Right kidney (tissue), 1 donor: ENCODE measurements at regions not wholly inside any gene's neighbourhood (a gene's known extent, or its start where the extent isn't known, plus 50 kb on each side); places are given as distances from the start of the nearest gene placed in this dataset.
A peak's percentile ranks its signal among the peaks of the same experiment; 100 is the strongest.
"Not testable (repeated sequence)": the region's sequence is repeated elsewhere in the genome, so short reads cannot be mapped to it uniquely, and the experiment has no call there.

Source experiments
- DNase-seq: peaks from one replicate; pipeline ENCODE4 v3.0.0-alpha.2; 2016

GRCh38 chr15:38128341-38128781, 124.3 kb upstream of the SPRED1 start:
- DNase-seq, result no peak

- DNase-seq, result no peak
Measured at GRCh38 chr15:38128921-38129320, 123.7 kb upstream of the SPRED1 start.

- peak; percentile 24 for DNase-seq
Measured at GRCh38 chr15:38129531-38130204, 123.0 kb upstream of the SPRED1 start.

DNA sequence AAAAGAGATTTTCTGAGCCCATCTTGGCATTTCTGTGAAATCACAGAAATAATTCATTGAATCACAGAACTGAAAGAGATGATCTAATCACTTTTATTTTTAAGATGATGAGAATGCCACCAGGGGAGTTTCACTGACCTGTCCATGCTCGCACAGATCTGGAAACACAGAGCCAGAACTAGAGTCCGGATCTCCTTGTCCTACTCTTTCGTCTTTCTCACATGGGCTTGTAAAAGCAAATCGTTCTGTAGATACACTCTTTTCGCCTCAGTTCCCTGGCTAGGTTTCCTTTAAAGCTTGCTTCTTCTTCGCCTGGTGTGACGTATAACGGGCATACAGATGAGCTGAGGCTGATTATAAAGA, 122.5 kb upstream of the SPRED1 start:
- DNase-seq, result no peak

DNA sequence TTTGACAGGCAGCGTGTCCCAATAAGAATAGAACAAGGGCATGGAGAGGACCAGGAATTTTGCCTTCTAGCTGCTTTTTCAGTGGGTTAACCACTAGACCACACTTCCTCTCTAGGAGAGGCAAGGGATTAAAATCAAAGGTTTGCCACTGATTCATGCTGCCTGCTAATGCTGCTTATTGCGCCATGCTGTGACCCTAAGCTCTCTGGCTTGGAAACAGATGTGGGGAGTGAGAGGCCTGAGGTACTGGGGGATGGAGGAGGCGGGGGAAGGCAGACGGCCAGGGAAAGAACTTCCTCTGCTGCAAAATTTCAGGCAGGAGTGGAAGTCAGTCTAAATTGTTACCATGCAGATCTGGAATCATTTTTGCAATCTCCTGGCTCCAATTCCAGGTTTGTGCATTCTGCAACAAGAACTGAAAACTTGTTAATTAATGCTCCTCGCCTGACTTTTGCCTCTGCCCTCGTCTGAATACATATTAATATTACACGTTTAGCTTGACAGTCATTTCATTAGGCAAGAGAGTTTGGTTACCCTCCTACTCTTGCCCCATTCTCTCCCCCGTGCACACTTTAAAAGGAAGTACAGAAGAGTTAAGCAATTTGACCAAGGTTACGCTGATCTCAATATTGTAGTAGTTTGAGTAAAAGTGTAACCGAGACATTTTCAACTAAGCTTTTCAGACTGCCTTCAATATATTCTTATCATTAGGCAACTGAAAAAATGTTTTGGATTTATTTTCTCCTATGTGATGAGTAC, 121.7 kb upstream of the SPRED1 start:
- DNase-seq, result peak; percentile 9

DNA sequence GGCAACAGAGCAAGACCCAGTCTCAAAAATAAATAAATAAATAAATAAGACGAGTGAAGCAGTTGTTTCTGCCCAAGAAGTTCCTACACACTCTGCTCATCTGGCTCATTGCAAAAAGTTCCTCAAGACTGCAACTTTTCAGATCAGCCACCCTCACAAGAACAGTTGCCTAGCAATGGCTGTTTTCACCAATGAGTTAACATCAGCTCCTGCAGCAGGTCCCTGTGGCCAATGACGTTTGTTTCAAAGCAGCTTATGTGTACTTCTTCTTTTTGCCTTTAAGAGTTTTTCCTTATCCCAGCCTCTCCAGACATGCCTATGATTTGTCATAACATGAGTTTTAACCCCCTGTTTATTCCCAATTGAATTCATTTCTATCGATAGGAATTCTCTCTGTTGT, 118.4 kb upstream of the SPRED1 start:
- no peak for DNase-seq

DNA sequence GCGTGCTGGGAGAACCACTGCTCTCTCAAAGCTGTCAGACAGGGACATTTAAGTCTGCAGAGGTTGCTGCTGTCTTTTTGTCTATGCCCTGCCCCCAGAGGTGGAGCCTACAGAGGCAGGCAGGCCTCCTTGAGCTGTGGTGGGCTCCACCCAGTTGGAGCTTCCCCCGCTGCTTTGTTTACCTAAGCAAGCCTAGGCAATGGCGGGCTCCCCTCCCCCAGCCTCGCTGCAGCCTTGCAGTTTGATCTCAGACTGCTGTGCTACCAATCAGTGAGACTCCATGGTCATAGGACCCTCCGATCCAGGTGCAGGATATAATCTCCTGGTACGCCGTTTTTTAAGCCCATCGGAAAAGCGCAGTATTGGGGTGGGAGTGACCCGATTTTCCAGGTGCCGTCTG, 110.4 kb upstream of the SPRED1 start:
- DNase-seq, result not testable (repeated sequence)

DNA sequence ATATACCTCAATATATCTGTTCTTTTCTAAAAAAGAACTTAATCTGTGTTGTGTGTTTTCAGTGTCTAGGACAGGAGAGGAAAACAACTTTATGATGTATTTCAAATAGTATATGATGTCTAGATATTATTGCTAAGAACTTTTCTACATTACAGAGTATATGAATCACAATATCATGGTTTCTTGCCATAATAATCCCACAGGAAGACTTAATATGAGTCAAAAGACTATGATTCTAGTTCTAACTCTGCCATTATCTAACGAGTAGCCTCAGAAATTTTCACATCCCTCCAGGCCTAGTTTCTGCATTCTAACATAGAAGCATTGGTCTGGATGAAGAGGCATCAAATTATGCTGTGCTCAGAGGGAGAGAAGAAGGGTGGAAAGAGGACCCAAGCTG, 107.7 kb upstream of the SPRED1 start:
- no peak for DNase-seq

- DNase-seq, result no peak
Measured at GRCh38 chr15:38145651-38146111, 107.0 kb upstream of the SPRED1 start.

DNA sequence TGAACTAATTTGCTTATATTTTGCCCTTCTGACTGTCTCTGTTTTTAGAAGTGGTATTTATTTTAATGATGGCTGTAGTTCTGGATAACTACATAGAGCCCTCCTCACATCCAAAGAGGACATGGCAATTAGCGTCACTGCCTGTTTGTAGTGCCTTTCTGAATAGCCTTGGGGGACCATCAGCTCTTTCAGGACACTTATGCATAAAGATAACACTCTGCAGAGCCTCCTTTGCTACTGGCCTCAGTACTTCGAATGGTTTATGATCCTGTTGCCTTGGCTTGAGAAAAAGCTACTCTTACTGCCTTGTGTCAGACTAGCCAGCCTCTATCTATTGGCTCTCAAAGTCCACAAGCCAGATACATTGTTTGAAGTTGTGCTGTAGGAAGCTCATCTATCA, 105.4 kb upstream of the SPRED1 start:
- DNase-seq, result no peak

DNA sequence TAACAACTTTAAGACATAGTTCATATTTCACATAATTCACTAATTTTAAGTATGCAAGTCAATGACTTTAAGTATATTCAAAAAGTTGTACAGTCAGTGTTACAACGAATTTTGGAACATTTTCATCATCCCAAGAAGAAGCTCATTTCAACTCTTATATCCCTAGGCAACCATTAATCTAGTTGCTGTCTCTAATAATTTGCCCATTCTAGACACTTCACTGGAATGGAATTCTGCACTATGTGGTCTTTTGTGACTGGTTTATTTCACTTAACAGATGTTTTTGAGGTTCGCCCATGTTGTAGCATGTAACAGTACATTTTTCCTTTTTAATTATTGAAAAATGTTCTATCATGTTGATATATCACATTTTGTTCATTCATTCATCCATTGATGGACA, 104.2 kb upstream of the SPRED1 start:
- no peak for DNase-seq

- DNase-seq, result no peak
Measured at GRCh38 chr15:38149315-38149714, 103.3 kb upstream of the SPRED1 start.

DNA sequence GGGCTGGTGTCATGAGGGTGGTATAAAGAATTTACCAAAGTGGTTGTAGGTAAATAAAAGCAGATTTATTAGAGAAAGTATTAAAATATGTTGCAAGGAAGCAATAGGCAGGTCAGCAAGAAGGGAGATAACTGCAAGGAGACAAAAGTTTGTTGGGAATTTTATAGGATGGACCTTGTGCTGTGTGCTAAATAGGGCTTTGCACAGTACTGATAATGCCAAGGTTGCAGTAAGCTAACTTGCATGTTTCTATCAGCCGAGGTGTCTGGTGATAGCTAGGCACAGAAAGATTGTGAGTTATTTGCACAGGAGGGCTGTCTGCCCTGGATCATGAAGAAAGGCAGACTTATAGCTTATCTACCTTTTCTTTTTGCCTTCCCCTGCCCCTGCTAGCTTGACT, 102.5 kb upstream of the SPRED1 start:
- no peak for DNase-seq

DNA sequence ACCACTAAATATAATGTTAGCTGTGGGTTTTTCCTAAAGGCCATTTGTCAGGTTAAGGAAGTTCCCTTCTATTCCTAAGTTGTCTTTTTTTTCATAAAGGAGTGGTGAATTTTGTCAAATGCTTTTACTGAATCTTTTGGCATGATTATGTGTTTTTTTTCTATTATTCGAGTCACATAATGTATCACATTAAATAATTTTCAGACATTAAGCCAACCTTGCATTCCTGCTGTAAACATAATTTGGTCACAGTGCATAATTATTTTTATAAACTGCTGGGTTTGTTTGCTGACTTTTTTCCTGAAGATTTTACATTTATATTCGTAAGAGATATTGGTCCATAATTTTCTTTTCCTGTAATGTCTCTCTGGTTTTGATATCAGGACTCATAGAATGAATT, 101.8 kb upstream of the SPRED1 start:
- no peak for DNase-seq

- DNase-seq, result no peak
Measured at GRCh38 chr15:38153781-38154180, 98.9 kb upstream of the SPRED1 start.

DNA sequence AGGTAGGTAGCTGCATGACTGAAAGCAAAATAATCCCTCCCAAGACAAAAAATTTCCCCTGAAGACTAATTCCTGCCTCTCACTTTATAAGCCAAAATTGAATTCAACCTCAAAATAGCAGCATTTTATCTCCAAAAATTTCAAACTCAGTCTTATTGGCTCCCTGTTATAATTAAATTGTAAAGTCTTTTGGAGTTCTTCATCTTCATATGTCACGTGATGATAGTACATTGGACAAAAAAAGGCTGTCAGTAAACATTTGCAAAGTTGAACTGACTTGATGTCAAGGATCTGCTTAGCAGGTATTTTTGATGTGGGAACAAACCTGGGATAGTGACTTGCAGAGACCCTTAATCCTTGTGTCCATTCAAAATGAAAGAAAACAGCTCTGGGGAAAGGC, 98.4 kb upstream of the SPRED1 start:
- DNase-seq, result no peak

DNA sequence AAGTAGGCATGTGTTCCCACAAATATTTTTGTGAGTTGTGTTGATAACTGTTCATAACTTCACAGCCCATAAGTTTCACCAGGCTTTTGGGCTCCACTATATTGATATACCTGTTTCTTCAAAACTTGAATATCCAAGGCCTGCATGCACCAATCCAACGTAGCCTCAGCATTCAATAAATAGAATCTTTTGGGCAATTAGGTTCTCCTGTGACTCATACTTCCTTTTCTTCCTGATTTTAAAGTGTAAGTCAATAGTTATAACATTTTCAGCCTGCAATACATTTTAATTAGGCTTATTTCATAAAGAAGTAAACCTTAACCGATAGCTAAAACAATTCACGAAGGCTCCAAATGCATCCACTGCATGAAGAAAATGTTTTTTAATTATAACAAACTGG, 97.8 kb upstream of the SPRED1 start:
- DNase-seq, result no peak

DNA sequence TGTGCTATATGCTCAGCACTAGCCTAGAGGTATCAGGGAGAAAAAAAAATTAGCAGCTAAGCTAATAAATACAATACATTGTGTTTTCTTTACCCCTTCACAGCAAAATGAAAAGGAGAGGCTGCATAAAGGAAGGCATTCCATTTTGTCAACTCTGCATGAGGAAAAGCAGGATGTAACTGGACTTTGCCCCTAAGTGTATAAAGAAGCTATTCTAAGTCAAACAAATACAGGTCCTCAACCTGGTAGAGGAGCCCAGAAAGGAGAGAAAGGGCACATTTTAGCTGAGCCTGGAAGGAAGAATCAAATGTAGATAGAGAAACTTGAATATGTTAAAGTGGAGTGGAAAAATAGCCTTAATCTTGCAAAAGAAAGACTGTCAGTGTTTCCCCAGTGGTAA, 89.0 kb upstream of the SPRED1 start:
- DNase-seq, result no peak

DNA sequence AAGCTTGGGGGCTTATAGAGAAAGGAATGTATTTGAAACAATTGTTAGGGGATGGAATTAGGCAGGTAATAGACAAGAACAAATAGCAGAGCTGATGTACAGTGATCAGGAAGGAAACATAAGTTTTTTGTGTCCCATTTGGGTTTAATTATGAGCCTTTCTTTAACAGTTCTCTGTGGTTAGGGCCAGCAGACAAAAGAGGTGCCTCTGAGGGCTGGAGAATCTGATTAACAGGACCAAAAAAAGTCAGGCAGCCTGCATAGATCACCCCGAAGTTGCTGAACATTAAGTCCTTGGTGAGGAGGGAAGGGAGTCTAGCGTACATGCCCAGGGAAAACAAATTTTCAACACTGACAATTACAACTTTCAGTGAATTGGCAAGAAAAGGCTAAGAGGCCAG, 88.6 kb upstream of the SPRED1 start:
- DNase-seq, result no peak

DNA sequence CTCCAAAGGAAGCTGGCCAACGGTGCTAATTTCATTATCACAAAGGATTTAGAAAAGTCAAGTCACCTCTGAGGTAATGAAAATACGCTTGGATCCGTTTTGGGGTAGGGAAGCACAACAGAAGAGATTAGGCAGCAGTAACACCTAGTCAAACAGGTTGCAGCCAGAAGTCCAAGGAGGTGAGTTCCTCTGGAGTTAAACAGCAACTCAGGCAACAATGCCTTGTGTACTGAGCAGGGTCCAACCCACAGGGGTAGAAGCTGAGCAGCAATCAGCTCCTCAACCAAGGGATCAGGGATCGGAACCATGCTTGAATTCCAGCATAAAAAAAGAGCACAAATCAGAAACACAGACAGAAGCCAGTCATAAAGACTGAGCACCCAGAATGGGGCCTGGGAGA, 88.1 kb upstream of the SPRED1 start:
- DNase-seq, result no peak

- DNase-seq, result no peak
Measured at GRCh38 chr15:38168467-38169070, 84.1 kb upstream of the SPRED1 start.

GRCh38 chr15:38171973-38172372, 80.7 kb upstream of the SPRED1 start:
- no peak for DNase-seq

GRCh38 chr15:38174691-38175090, 77.9 kb upstream of the SPRED1 start:
- DNase-seq, result no peak

DNA sequence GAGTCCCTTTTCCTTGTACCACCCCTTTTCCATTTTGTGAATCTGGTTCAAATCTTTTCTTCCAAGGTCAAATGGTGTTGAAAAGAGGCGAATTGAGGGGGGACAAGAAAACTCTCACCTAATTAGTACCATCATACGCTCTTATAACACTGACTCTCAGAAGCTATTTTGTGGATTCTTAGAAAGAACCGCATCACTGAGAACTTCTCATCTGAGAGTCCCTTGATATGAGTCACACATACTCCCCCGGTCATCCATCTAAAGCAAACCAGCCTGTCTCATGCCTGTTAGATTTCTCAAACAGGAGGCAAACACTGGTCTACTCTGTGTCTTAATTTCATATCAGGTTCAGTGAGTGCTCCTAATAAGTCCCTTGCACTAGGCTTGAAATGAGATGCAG, 76.5 kb upstream of the SPRED1 start:
- DNase-seq, result no peak
